ENCODE measurements at regions not wholly inside any gene's neighbourhood (a gene's known extent, or its start where the extent isn't known, plus 50 kb on each side); places are given as distances from the start of the nearest gene placed in this dataset.
A peak's percentile ranks its signal among the peaks of the same experiment; 100 is the strongest.

GRCh38 chr7:45258533-45259226 lies 101.1 kb downstream of the RAMP3 start:
- no peak for DNase-seq (ENCODE audit: low read depth)
- H3K4me3 ChIP-seq (ENCODE audit: control insufficient read depth, low read depth, low read length) = no peak overlapping the region
- TF ChIP-seq CTCF (conservative IDR thresholded peaks at IDR 0.05; ENCODE audit: control insufficient read depth, insufficient read depth, low read depth, low read length) = no peak

- DNase-seq (ENCODE audit: low read depth) = no peak
- no peak for TF ChIP-seq CTCF (conservative IDR thresholded peaks at IDR 0.05; ENCODE audit: control insufficient read depth, insufficient read depth, low read depth, low read length)
- H3K4me3 ChIP-seq (ENCODE audit: control insufficient read depth, low read depth, low read length) = no peak overlapping the region
Observed at GRCh38 chr7:45259227-45259596, 101.6 kb downstream of the RAMP3 start.

- no peak overlapping the region for H3K4me3 ChIP-seq (ENCODE audit: control insufficient read depth, low read depth, low read length)
- peak; percentile 89 for TF ChIP-seq CTCF (conservative IDR thresholded peaks at IDR 0.05; ENCODE audit: control insufficient read depth, insufficient read depth, low read depth, low read length)
- peak; percentile 25 for DNase-seq (ENCODE audit: low read depth)
Observed at GRCh38 chr7:45259966-45260646, 102.5 kb downstream of the RAMP3 start.

- no peak for TF ChIP-seq CTCF (conservative IDR thresholded peaks at IDR 0.05; ENCODE audit: control insufficient read depth, insufficient read depth, low read depth, low read length)
- no peak overlapping the region for H3K4me3 ChIP-seq (ENCODE audit: control insufficient read depth, low read depth, low read length)
- DNase-seq (ENCODE audit: low read depth) = peak; percentile 7
Observed at GRCh38 chr7:45267262-45267661, 109.7 kb downstream of the RAMP3 start.

GRCh38 chr7:45268013-45268412 lies 110.4 kb downstream of the RAMP3 start:
- TF ChIP-seq CTCF (conservative IDR thresholded peaks at IDR 0.05; ENCODE audit: control insufficient read depth, insufficient read depth, low read depth, low read length) = no peak
- H3K4me3 ChIP-seq (ENCODE audit: control insufficient read depth, low read depth, low read length) = no peak overlapping the region
- no peak for DNase-seq (ENCODE audit: low read depth)

- no peak for TF ChIP-seq CTCF (conservative IDR thresholded peaks at IDR 0.05; ENCODE audit: control insufficient read depth, insufficient read depth, low read depth, low read length)
- no peak for DNase-seq (ENCODE audit: low read depth)
- H3K4me3 ChIP-seq (ENCODE audit: control insufficient read depth, low read depth, low read length) = no peak overlapping the region
Observed at GRCh38 chr7:45269192-45269591, 111.6 kb downstream of the RAMP3 start.

All from fibroblast of mammary gland (primary cell).